Thyroid gland (tissue), 4 donors: ENCODE measurements at regions not wholly inside any gene's neighbourhood (a gene's known extent, or its start where the extent isn't known, plus 50 kb on each side); places are given as distances from the start of the nearest gene placed in this dataset.

ENCODE experiments used
- DNase-seq, 2 donors: peaks; one replicate each; pipeline ENCODE4 v3.0.0-alpha.2; 2019
- H3K27ac ChIP-seq, 3 donors: fragments of 200-600 bp; sonication (generic); 1 replicate in 2 of 3; 2 replicates in 1 of 3; pipeline ENCODE4 v1.5.1; 2016 to 2019; ENCODE audit warnings: mild to moderate bottlenecking in 1 of 3, moderate library complexity in 1 of 3
- H3K27me3 ChIP-seq: fragments of 200-600 bp; sonication (generic); one replicate; pipeline ENCODE4 v1.5.1; 2019
- H3K36me3 ChIP-seq, 2 donors: fragments of 200-600 bp; sonication (generic); one replicate each; pipeline ENCODE4 v1.5.1; 2016 to 2019
- H3K4me1 ChIP-seq, 2 donors: fragments of 200-600 bp; sonication (generic); one replicate each; pipeline ENCODE4 v1.5.1; 2017 to 2019
- H3K4me3 ChIP-seq, 3 donors: fragments of 200-600 bp; sonication (generic); replicated peaks in 1 of 3; 1 replicate in 2 of 3; 2 replicates in 1 of 3; pipeline ENCODE4 v1.5.1; 2016; ENCODE audit warnings: mild to moderate bottlenecking in 1 of 3
- H3K9me3 ChIP-seq: fragments of 200-600 bp; sonication (generic); one replicate; pipeline ENCODE4 v1.5.1; 2017
- POLR2A ChIP-seq, 2 donors: fragments of 450-650 bp; IDR thresholded peaks; one replicate each; pipeline ENCODE4 v1.6.1; 2017; ENCODE audit warnings: antibody characterized with exemption in 2 of 2, mild to moderate bottlenecking in 2 of 2, moderate library complexity in 1 of 2
- WGBS, 2 donors: methylation state at CpG; one replicate each; pipeline ENCODE4 v1.1.5; 2017; 5-methylcytosine and 5-hydroxymethylcytosine counted together
- intact Hi-C: fragments of 100-400 bp; cut with DNase I; formaldehyde crosslinking; loops from one replicate; pipeline ENCODE4 v1.15.1; 2023
- TF ChIP-seq, protein P1 (sequence below), 6 experiments: fragments of 200-600 bp in 3 of 6; fragments of 450-650 bp in 3 of 6; sonication (generic) in 3 of 6; IDR thresholded peaks; one replicate each; pipeline ENCODE4 v1.5.1; 2016 to 2019; ENCODE audit warnings: antibody characterized with exemption in 6 of 6, mild to moderate bottlenecking in 2 of 6, inconsistent platforms in 1 of 6, moderate library complexity in 1 of 6

DNA sequence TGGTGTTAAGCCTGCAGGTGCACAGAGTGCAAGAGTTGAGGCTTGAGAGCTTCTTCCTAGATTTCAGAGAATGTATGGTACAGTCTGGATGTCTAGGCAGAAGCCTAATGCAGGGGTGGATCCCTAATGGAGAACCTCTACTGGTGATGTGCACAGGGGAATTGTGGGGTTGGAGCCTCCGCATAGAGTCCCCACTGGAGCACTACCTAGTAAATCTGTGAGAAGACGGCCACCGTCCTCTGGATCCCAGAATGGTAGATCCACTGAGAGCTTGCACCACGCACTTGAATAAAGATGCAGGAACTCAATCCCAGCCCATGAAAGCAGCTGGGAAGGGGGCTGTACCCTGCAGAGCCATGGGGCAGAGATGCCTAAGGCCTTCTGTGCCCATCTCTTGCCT, 699.4 kb upstream of the FAM174A start:
- H3K9me3 ChIP-seq: no peaks in the 10 kb centered on the region
- H3K4me3 ChIP-seq: no peak overlapping the region
- H3K27me3 ChIP-seq: no peaks in the 10 kb centered on the region
- intact Hi-C loops: no loop called here
- TF ChIP-seq POLR2A (IDR thresholded peaks at IDR 0.05): no peak
- TF ChIP-seq, protein P1, sequence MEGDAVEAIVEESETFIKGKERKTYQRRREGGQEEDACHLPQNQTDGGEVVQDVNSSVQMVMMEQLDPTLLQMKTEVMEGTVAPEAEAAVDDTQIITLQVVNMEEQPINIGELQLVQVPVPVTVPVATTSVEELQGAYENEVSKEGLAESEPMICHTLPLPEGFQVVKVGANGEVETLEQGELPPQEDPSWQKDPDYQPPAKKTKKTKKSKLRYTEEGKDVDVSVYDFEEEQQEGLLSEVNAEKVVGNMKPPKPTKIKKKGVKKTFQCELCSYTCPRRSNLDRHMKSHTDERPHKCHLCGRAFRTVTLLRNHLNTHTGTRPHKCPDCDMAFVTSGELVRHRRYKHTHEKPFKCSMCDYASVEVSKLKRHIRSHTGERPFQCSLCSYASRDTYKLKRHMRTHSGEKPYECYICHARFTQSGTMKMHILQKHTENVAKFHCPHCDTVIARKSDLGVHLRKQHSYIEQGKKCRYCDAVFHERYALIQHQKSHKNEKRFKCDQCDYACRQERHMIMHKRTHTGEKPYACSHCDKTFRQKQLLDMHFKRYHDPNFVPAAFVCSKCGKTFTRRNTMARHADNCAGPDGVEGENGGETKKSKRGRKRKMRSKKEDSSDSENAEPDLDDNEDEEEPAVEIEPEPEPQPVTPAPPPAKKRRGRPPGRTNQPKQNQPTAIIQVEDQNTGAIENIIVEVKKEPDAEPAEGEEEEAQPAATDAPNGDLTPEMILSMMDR (IDR thresholded peaks at IDR 0.05): no peak
- H3K4me1 ChIP-seq: no peaks in the 10 kb centered on the region
- H3K36me3 ChIP-seq: no peaks in the 10 kb centered on the region
- DNase-seq: no peak
- WGBS, 2 donors: 97 to 100% methylated on average over 3 to 4 of the region's 4 CpGs
- H3K27ac ChIP-seq: no peak overlapping the region

DNA sequence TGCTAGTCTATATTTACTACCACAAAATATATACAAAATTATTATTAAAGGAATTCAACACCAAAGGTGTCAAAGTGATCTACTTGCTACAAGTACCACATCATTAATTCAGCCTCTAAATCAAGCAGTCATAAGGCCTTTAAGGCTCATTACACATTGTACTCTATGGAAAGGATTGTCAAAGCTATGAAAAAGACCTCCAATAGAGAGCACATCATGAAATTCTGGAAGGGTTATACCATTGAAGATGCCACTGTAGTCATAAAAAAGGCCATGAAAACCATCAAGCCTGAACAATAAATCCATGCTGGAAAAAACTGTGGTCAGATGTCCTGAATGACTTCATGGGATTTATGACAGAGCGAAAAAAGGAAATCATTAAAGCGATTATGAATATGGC, 708.0 kb upstream of the FAM174A start:
- no peak for DNase-seq
- intact Hi-C loops: no loop called here

DNA sequence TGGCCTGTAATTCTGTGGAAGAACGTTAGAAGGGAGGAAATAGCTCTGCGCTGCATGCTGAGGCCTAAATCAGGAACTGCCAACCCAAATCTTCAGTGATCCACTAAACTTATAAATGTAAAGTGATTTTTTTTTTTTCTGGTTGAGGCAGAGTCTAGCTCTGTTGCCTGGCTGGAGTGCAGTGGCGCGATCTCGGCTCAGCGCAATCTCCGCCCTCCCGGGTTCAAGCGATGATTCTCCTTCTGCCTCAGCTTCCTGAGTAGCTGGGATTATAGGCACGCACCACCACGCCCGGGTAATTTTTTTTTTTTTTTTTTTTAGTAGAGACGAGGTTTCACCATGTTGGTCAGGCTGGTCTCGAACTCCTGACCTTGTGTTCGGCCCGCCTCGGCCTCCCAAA, 717.4 kb upstream of the FAM174A start:
- no peak overlapping the region for H3K4me3 ChIP-seq
- DNase-seq: no peak
- H3K9me3 ChIP-seq: no peaks in the 10 kb centered on the region
- H3K27ac ChIP-seq: no peak overlapping the region
- no peaks in the 10 kb centered on the region for H3K4me1 ChIP-seq
- no peaks in the 10 kb centered on the region for H3K27me3 ChIP-seq
- no peaks in the 10 kb centered on the region for H3K36me3 ChIP-seq
- WGBS, 2 donors: 90 to 91% methylated on average over 17 of the region's 17 CpGs
- TF ChIP-seq, protein P1 (IDR thresholded peaks at IDR 0.05): no peak
- no peak for TF ChIP-seq POLR2A (IDR thresholded peaks at IDR 0.05)
- intact Hi-C loops: no loop called here

More for the DNA sequence above, 708.0 kb upstream of the FAM174A start:
- Histone ChIP-seq H3K27me3 (no peaks in the 10 kb centered on the region), H3K36me3 (no peaks in the 10 kb centered on the region), H3K4me3 (no peak overlapping the region), H3K27ac (no peak overlapping the region), H3K4me1 (no peaks in the 10 kb centered on the region), H3K9me3 (no peaks in the 10 kb centered on the region)
- TF ChIP-seq, protein P1 (IDR thresholded peaks at IDR 0.05): no peak
- TF ChIP-seq POLR2A (IDR thresholded peaks at IDR 0.05): no peak
- WGBS, 2 donors: 88 to 94% methylated on average over 2 of the region's 2 CpGs

DNA sequence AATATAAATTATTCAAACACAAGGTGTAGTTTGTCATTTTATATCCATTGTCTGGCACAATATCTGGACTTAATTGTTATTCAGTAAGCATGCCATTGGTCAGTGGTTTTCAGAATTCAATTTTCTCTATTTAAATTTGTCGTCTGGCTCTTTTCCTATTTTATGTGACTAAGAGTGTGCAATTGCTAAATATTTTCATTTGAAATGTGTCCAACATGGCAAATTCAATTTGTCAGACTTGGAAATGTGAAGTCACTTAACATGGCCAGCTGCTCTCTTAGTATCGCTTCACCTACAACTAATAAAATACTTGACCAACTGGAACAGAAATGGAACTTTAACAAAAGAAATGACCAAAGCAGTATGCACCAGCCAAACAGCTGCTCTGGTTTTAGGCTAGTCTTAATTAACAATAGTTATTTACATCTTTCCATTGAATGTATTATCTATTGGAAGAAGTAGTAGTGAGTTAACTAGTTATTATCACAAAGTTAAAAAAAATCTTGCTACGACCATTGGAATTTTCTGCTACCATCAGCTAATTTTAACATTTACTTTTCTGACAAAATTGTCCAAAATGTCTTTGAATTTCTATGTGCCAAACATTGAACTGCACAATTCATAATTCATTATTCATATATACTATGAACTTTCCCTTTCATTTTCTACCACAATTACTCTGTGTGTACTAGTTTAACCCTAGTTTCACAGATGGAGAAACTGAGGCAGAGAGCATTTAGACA, 720.7 kb upstream of the FAM174A start:
- no peaks in the 10 kb centered on the region for H3K9me3 ChIP-seq
- WGBS, 2 donors: 29 to 60% methylated on average over 3 of the region's 3 CpGs
- no peak overlapping the region for H3K4me3 ChIP-seq
- TF ChIP-seq POLR2A (IDR thresholded peaks at IDR 0.05): no peak
- TF ChIP-seq, protein P1 (IDR thresholded peaks at IDR 0.05): no peak
- DNase-seq: no peak
- H3K27ac ChIP-seq: no peak overlapping the region
- intact Hi-C loops: no loop called here
- H3K36me3 ChIP-seq: no peaks in the 10 kb centered on the region
- H3K4me1 ChIP-seq: no peaks in the 10 kb centered on the region
- H3K27me3 ChIP-seq: no peaks in the 10 kb centered on the region

DNA sequence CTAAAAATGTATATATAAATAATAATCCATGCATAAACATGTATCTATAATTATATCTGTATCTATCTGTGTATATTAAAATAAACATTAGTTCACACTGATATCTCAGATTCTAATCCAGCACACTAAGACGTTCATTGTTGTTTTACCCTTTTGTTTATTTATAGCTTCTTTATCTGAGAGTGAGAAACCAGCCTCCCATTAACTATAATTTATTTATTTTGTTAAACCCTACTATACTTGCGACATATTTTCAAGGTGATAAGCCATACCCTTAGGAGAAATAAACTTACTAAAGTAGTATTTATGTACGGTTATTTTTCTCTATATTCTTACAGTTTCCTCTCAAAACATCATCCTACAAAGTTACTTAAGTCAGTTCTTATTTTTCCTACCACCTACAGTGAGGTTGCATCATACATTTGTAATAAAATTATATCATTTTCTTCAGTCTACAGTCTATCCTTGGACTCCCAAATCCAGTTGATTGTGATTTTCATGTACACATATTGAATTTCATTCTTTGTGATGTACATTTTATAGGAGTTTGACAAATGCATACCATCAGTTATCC, 726.4 kb upstream of the FAM174A start:
- no peaks in the 10 kb centered on the region for H3K36me3 ChIP-seq
- H3K4me3 ChIP-seq: no peak overlapping the region
- H3K4me1 ChIP-seq: no peaks in the 10 kb centered on the region
- 68 to 74% methylated on average over 3 of the region's 3 CpGs for WGBS, 2 donors
- TF ChIP-seq POLR2A (IDR thresholded peaks at IDR 0.05): no peak
- TF ChIP-seq, protein P1 (IDR thresholded peaks at IDR 0.05): no peak
- no peaks in the 10 kb centered on the region for H3K9me3 ChIP-seq
- intact Hi-C loops: no loop called here
- H3K27ac ChIP-seq: no peak overlapping the region
- no peaks in the 10 kb centered on the region for H3K27me3 ChIP-seq
- no peak for DNase-seq
